Neuronal stem cell (in vitro differentiated cells): ENCODE measurements at regions not wholly inside any gene's neighbourhood (a gene's known extent, or its start where the extent isn't known, plus 50 kb on each side); places are given as distances from the start of the nearest gene placed in this dataset.
A peak's percentile ranks its signal among the peaks of the same experiment; 100 is the strongest.

ENCODE experiments used
- DNase-seq: peaks from one replicate; pipeline ENCODE4 v3.0.0-alpha.2; 2013; ENCODE audit warnings: low spot score
- H2AFZ ChIP-seq: one replicate; pipeline ENCODE4 v1.6.1; 2013; ENCODE audit warnings: mild to moderate bottlenecking, low read length, inconsistent platforms
- H2AK5ac ChIP-seq: 2 replicates; pipeline ENCODE4 v1.6.1; 2013; ENCODE audit warnings: low read depth, mild to moderate bottlenecking, inconsistent platforms, low read length, moderate library complexity, mixed read lengths
- H2BK120ac ChIP-seq: 2 replicates; pipeline ENCODE4 v1.6.1; 2013; ENCODE audit warnings: low read depth, mild to moderate bottlenecking, inconsistent platforms, low read length, moderate library complexity, mixed read lengths
- H2BK12ac ChIP-seq: one replicate; pipeline ENCODE4 v1.6.1; 2013; ENCODE audit warnings: low read length, inconsistent platforms
- H2BK15ac ChIP-seq: 2 replicates; pipeline ENCODE4 v1.6.1; 2013; ENCODE audit warnings: mild to moderate bottlenecking, low read length, inconsistent platforms, mixed read lengths
- H2BK5ac ChIP-seq: one replicate; pipeline ENCODE4 v1.6.1; 2013; ENCODE audit warnings: inconsistent platforms, mild to moderate bottlenecking, low read length, moderate library complexity
- H3K14ac ChIP-seq: one replicate; pipeline ENCODE4 v1.6.1; 2013; ENCODE audit warnings: low read length, inconsistent platforms
- H3K18ac ChIP-seq: 2 replicates; pipeline ENCODE4 v1.6.1; 2013; ENCODE audit warnings: low read length, inconsistent platforms
- H3K23ac ChIP-seq: 2 replicates; pipeline ENCODE4 v1.6.1; 2013; ENCODE audit warnings: low read depth, mild to moderate bottlenecking, mixed read lengths, low read length, inconsistent platforms; ENCODE audit not compliant: poor library complexity
- H3K27ac ChIP-seq: replicated peaks from 3 replicates; pipeline ENCODE4 v1.5.1; 2013; ENCODE audit warnings: low read length, inconsistent platforms
- H3K27me3 ChIP-seq, 3 experiments: 2 replicates each; pipeline ENCODE4 v1.6.1; 2013; ENCODE audit warnings: low read length in 3 of 3, mild to moderate bottlenecking in 2 of 3, inconsistent platforms in 1 of 3, low read depth in 1 of 3, mixed read lengths in 1 of 3, moderate library complexity in 1 of 3; ENCODE audit not compliant: control insufficient read depth in 3 of 3, insufficient read depth in 3 of 3
- H3K36me3 ChIP-seq, 2 donors: replicated peaks in 1 of 2; 2 replicates each; pipeline ENCODE4 v1.6.1; 2013; ENCODE audit warnings: low read length in 2 of 2; ENCODE audit not compliant: control insufficient read depth in 2 of 2, insufficient read depth in 2 of 2
- H3K4ac ChIP-seq: 2 replicates; pipeline ENCODE4 v1.6.1; 2013; ENCODE audit warnings: inconsistent platforms, mild to moderate bottlenecking, low read length, moderate library complexity
- H3K4me1 ChIP-seq, 2 donors: 1 replicate in 1 of 2; 2 replicates in 1 of 2; pipeline ENCODE4 v1.6.1; 2013; ENCODE audit warnings: low read length in 2 of 2, low read depth in 1 of 2; ENCODE audit not compliant: control insufficient read depth in 2 of 2, insufficient read depth in 1 of 2
- H3K4me2 ChIP-seq: one replicate; pipeline ENCODE4 v1.6.1; 2013; ENCODE audit warnings: mild to moderate bottlenecking, low read length, inconsistent platforms; ENCODE audit not compliant: insufficient read depth, poor library complexity, severe bottlenecking
- H3K4me3 ChIP-seq, 2 donors: 2 replicates each; pipeline ENCODE4 v1.5.1; 2013; ENCODE audit warnings: low read length in 2 of 2, mild to moderate bottlenecking in 2 of 2, inconsistent platforms in 1 of 2, moderate library complexity in 1 of 2
- H3K79me1 ChIP-seq: one replicate; pipeline ENCODE4 v1.6.1; 2013; ENCODE audit warnings: low read depth, mild to moderate bottlenecking, inconsistent platforms, low read length, moderate library complexity
- H3K9ac ChIP-seq: one replicate; pipeline ENCODE4 v1.6.1; 2013; ENCODE audit warnings: mild to moderate bottlenecking, low read depth, low read length, inconsistent platforms; ENCODE audit not compliant: poor library complexity
- H3K9me3 ChIP-seq, 2 donors: replicated peaks in 1 of 2; 2 replicates each; pipeline versions ENCODE3 to v1.6.1; 2013; ENCODE audit warnings: low read length in 2 of 2, mild to moderate bottlenecking in 2 of 2, inconsistent platforms in 1 of 2, low read depth in 1 of 2, mixed read lengths in 1 of 2, moderate library complexity in 1 of 2; ENCODE audit not compliant: control insufficient read depth in 2 of 2, insufficient read depth in 1 of 2
- H4K8ac ChIP-seq: one replicate; pipeline ENCODE4 v1.6.1; 2013; ENCODE audit warnings: low read depth, mild to moderate bottlenecking, inconsistent platforms, low read length, moderate library complexity
- H4K91ac ChIP-seq: one replicate; pipeline ENCODE4 v1.6.1; 2013; ENCODE audit warnings: low read length, low read depth, mild to moderate bottlenecking, inconsistent platforms; ENCODE audit not compliant: poor library complexity
- WGBS, 2 donors: extraction: QIAGEN DNeasy Blood & Tissue Kit; methylation state at CpG; one replicate each; pipeline ENCODE4 v1.1.7; 2013; ENCODE audit warnings: missing lambda C conversion rate in 2 of 2, mixed read lengths in 1 of 2; ENCODE audit not compliant: insufficient read length in 2 of 2, insufficient replicate concordance in 1 of 2; ENCODE audit errors: extremely low coverage in 2 of 2; 5-methylcytosine and 5-hydroxymethylcytosine counted together

DNA sequence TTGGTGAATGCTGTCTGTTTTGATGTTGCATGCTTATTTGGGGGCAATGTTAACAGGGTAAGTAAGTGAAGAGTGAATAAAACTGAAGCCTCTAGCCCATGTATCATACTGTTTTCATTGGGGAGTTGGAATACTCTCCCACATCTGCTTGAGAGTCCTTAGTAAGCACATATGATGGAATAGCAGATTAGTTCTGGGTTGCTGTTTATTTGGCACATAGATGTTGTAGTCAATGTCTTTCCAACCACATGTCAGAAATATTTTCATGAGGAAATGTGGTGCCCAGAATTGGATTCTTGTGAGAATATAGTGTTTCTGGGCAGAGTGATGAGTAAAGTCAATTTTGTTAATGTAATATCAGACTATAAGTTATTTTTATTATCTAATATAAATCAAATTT lies 611.7 kb upstream of the FTMT start:
- H3K27ac ChIP-seq, result no peak overlapping the region
- H3K9me3 ChIP-seq, result no peaks in the 10 kb centered on the region
- no peak overlapping the region for H4K8ac ChIP-seq
- no peak overlapping the region for H3K18ac ChIP-seq
- no peak overlapping the region for H2BK120ac ChIP-seq
- H3K79me1 ChIP-seq, result no peaks in the 10 kb centered on the region
- H3K4ac ChIP-seq, result no peak overlapping the region
- H3K14ac ChIP-seq, result no peak overlapping the region
- H3K4me1 ChIP-seq, result no peaks in the 10 kb centered on the region
- H4K91ac ChIP-seq, result no peak overlapping the region
- no peak overlapping the region for H3K9ac ChIP-seq
- no peaks in the 10 kb centered on the region for H3K27me3 ChIP-seq
- DNase-seq, result no peak
- no peak overlapping the region for H3K4me3 ChIP-seq
- no peaks in the 10 kb centered on the region for H3K36me3 ChIP-seq
- H2BK12ac ChIP-seq, result no peak overlapping the region
- no peak overlapping the region for H2BK15ac ChIP-seq
- H3K4me2 ChIP-seq, result no peak overlapping the region
- no peak overlapping the region for H3K23ac ChIP-seq
- no peak overlapping the region for H2BK5ac ChIP-seq
- no peak overlapping the region for H2AK5ac ChIP-seq
- no peak overlapping the region for H2AFZ ChIP-seq

- H3K4me1 ChIP-seq, result no peaks in the 10 kb centered on the region
- WGBS, 2 donors, result no CpG with 5 or more reads among the region's 3 CpGs
- H2BK15ac ChIP-seq, result no peak overlapping the region
- H3K79me1 ChIP-seq, result no peaks in the 10 kb centered on the region
- H3K9me3 ChIP-seq, result no peaks in the 10 kb centered on the region
- no peak overlapping the region for H2BK5ac ChIP-seq
- no peak overlapping the region for H2AK5ac ChIP-seq
- H3K23ac ChIP-seq, result no peak overlapping the region
- H3K18ac ChIP-seq, result no peak overlapping the region
- no peak overlapping the region for H3K9ac ChIP-seq
- no peak overlapping the region for H3K4ac ChIP-seq
- H3K27me3 ChIP-seq, result no peaks in the 10 kb centered on the region
- H3K36me3 ChIP-seq, result no peaks in the 10 kb centered on the region
- no peak overlapping the region for H3K27ac ChIP-seq
- no peak overlapping the region for H3K4me2 ChIP-seq
- H4K8ac ChIP-seq, result peak overlapping the region; percentile 43
- H3K4me3 ChIP-seq, result no peak overlapping the region
- no peak for DNase-seq
- H2AFZ ChIP-seq, result no peak overlapping the region
- no peak overlapping the region for H2BK120ac ChIP-seq
- H3K14ac ChIP-seq, result no peak overlapping the region
- no peak overlapping the region for H2BK12ac ChIP-seq
- no peak overlapping the region for H4K91ac ChIP-seq
Measured at GRCh38 chr5:121246971-121247370, 604.7 kb upstream of the FTMT start.

DNA sequence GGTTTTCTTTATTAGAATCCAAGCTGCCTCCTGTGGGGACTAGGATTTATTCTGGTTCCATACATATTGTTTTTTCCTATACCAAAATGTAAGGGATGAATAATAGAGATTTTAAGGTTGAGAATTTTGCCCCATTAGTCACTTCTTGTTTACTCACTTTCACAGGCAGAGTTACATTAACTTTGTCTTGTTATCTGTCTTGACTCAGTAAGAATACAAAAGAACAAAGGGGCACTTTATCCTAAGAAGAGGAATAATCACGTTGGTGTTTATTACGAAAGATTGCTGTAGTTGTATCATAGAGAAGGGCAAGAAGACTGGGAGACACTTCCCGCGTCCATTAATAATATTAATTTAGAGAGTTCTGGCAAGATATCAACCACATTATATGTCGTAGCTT lies 599.7 kb upstream of the FTMT start:
- H3K9me3 ChIP-seq, result no peaks in the 10 kb centered on the region
- no CpG with 5 or more reads among the region's 5 CpGs for WGBS, 2 donors
- H2BK5ac ChIP-seq, result no peak overlapping the region
- H3K27me3 ChIP-seq, result no peaks in the 10 kb centered on the region
- no peak overlapping the region for H3K18ac ChIP-seq
- H3K4me2 ChIP-seq, result no peak overlapping the region
- no peak overlapping the region for H3K14ac ChIP-seq
- no peak overlapping the region for H2AK5ac ChIP-seq
- H2BK120ac ChIP-seq, result no peak overlapping the region
- H3K23ac ChIP-seq, result no peak overlapping the region
- H3K4me3 ChIP-seq, result no peak overlapping the region
- H3K4ac ChIP-seq, result no peak overlapping the region
- no peak overlapping the region for H4K8ac ChIP-seq
- no peak overlapping the region for H3K27ac ChIP-seq
- no peaks in the 10 kb centered on the region for H3K4me1 ChIP-seq
- H2BK15ac ChIP-seq, result no peak overlapping the region
- H2BK12ac ChIP-seq, result no peak overlapping the region
- no peak overlapping the region for H2AFZ ChIP-seq
- no peak overlapping the region for H3K9ac ChIP-seq
- no peak overlapping the region for H4K91ac ChIP-seq
- H3K79me1 ChIP-seq, result no peaks in the 10 kb centered on the region
- no peaks in the 10 kb centered on the region for H3K36me3 ChIP-seq
- DNase-seq, result no peak

DNA sequence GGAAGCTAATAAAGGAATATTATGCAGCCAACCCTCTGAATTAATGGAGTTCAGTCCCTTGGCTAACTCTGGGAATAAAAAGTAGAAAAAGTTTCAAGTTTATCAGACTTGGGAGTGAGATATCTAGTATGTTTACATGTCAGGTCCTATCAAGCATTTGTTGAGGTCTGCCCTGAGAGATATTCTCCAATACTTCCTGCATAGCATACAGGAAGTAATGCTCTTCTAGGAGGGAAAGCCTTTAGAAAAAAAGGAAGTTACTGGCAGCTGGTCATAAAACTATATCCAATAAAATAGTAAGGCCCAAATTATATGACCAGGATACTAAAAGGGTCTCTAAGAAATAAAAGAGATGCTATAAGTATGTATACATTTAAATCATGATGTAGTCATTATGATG lies 594.1 kb upstream of the FTMT start:
- Histone ChIP-seq H3K4me3 (no peak overlapping the region), H3K27ac (no peak overlapping the region), H2AK5ac (no peak overlapping the region), H3K9ac (no peak overlapping the region), H3K4ac (no peak overlapping the region), H3K18ac (no peak overlapping the region), H3K9me3 (no peaks in the 10 kb centered on the region), H2BK12ac (no peak overlapping the region), H4K91ac (no peak overlapping the region), H3K27me3 (no peaks in the 10 kb centered on the region), H3K4me2 (no peak overlapping the region), H3K23ac (no peak overlapping the region), H4K8ac (no peak overlapping the region), H3K79me1 (no peaks in the 10 kb centered on the region), H2AFZ (no peak overlapping the region), H3K4me1 (no peaks in the 10 kb centered on the region), H2BK15ac (no peak overlapping the region), H3K36me3 (no peaks in the 10 kb centered on the region), H2BK120ac (no peak overlapping the region), H2BK5ac (no peak overlapping the region), H3K14ac (no peak overlapping the region)
- DNase-seq, result no peak
